Ovary (tissue), 7 donors: ENCODE measurements at regions not wholly inside any gene's neighbourhood (a gene's known extent, or its start where the extent isn't known, plus 50 kb on each side); places are given as distances from the start of the nearest gene placed in this dataset.

ENCODE experiments used
- DNase-seq, 5 donors: peaks; one replicate each; pipeline ENCODE4 v3.0.0-alpha.2; 2019 to 2020
- H3K27ac ChIP-seq, 2 donors: fragments of 200-600 bp; one replicate each; pipeline versions ENCODE4 v1.5.1 to v1.8.0; 2019 to 2022
- H3K27me3 ChIP-seq: fragments of 200-600 bp; one replicate; pipeline ENCODE4 v1.8.0; 2022
- H3K36me3 ChIP-seq: fragments of 200-600 bp; sonication (generic); one replicate; pipeline ENCODE4 v1.5.1; 2019
- H3K4me1 ChIP-seq: one replicate; pipeline ENCODE4 v1.8.1; 2013; ENCODE audit warnings: mild to moderate bottlenecking, moderate library complexity; ENCODE audit not compliant: insufficient read depth
- H3K4me3 ChIP-seq: fragments of 200-600 bp; sonication (generic); one replicate; pipeline ENCODE4 v1.5.1; 2017
- H3K9me3 ChIP-seq, 2 donors: fragments of 200-600 bp in 1 of 2; sonication (generic) in 1 of 2; one replicate each; pipeline versions ENCODE4 v1.5.1 to v1.8.1; 2013 to 2019; ENCODE audit warnings: mild to moderate bottlenecking in 1 of 2, moderate library complexity in 1 of 2
- EP300 ChIP-seq: sonication (generic); formaldehyde crosslinking; IDR thresholded peaks from one replicate; pipeline ENCODE4 v1.6.1; 2017; ENCODE audit warnings: antibody characterized with exemption
- POLR2A ChIP-seq: fragments of 450-650 bp; IDR thresholded peaks from one replicate; pipeline ENCODE4 v1.6.1; 2017; ENCODE audit warnings: antibody characterized with exemption, mild to moderate bottlenecking, moderate library complexity
- WGBS, 3 donors: extraction: QIAGEN DNeasy Blood & Tissue Kit in 1 of 3; methylation state at CpG; one replicate each; pipeline versions ENCODE4 v1.1.5 to v1.1.7; 2013 to 2017; 5-methylcytosine and 5-hydroxymethylcytosine counted together
- intact Hi-C, 4 donors: fragments of 100-400 bp; cut with DNase I; formaldehyde crosslinking; loops; one replicate each; pipeline versions ENCODE4 v1.11.0 to v1.15.1; 2022 to 2023
- TF ChIP-seq, protein P1 (sequence below), 3 donors: fragments of 450-650 bp in 2 of 3; fragments of 200-600 bp in 1 of 3; IDR thresholded peaks; one replicate each; pipeline versions ENCODE4 v1.5.1 to v1.8.0; 2016 to 2022; ENCODE audit warnings: antibody characterized with exemption in 3 of 3, mild to moderate bottlenecking in 1 of 3
- donor health status: DM: no; HTN: no; CAD: no; lungs with moderate emphysema.
- donor health status: DM: no; HTN: no; CAD: no.
- donor health status: Bipolar disorder and iron deficiency.
- donor health status: DM: no; HTN: no; CAD: no.
- donor health status: DM: yes; HTN: yes; CAD: no.

GRCh38 chr2:241944821-241945220 lies 75.3 kb downstream of the RTP5 start:
- Histone ChIP-seq H3K27ac (no peak overlapping the region), H3K4me1 (peaks cover 2% of the 10 kb centered on the region), H3K36me3 (no peaks in the 10 kb centered on the region), H3K9me3 (no peaks in the 10 kb centered on the region), H3K4me3 (no peak overlapping the region), H3K27me3 (no peaks in the 10 kb centered on the region)
- no peak for DNase-seq
- intact Hi-C loops: no loop called here
- 88 to 90% (median 88%) methylated on average over 12 of the region's 12 CpGs for WGBS, 3 donors
- TF ChIP-seq EP300 (no peak), POLR2A (no peak)
- TF ChIP-seq, protein P1, sequence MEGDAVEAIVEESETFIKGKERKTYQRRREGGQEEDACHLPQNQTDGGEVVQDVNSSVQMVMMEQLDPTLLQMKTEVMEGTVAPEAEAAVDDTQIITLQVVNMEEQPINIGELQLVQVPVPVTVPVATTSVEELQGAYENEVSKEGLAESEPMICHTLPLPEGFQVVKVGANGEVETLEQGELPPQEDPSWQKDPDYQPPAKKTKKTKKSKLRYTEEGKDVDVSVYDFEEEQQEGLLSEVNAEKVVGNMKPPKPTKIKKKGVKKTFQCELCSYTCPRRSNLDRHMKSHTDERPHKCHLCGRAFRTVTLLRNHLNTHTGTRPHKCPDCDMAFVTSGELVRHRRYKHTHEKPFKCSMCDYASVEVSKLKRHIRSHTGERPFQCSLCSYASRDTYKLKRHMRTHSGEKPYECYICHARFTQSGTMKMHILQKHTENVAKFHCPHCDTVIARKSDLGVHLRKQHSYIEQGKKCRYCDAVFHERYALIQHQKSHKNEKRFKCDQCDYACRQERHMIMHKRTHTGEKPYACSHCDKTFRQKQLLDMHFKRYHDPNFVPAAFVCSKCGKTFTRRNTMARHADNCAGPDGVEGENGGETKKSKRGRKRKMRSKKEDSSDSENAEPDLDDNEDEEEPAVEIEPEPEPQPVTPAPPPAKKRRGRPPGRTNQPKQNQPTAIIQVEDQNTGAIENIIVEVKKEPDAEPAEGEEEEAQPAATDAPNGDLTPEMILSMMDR (IDR thresholded peaks at IDR 0.05): no peak

- WGBS, 3 donors: 94 to 96% (median 95%) methylated on average over 15 of the region's 15 CpGs
- no peak for DNase-seq
- H3K9me3 ChIP-seq: no peaks in the 10 kb centered on the region
- no peak overlapping the region for H3K4me3 ChIP-seq
- no peaks in the 10 kb centered on the region for H3K27me3 ChIP-seq
- TF ChIP-seq POLR2A (no peak), EP300 (no peak)
- TF ChIP-seq, protein P1 (IDR thresholded peaks at IDR 0.05): no peak
- no peak overlapping the region for H3K27ac ChIP-seq
- intact Hi-C loops: no loop called here
- H3K4me1 ChIP-seq: peaks cover 2% of the 10 kb centered on the region
- no peaks in the 10 kb centered on the region for H3K36me3 ChIP-seq
Observed at GRCh38 chr2:241945311-241945710, 75.8 kb downstream of the RTP5 start.

DNA sequence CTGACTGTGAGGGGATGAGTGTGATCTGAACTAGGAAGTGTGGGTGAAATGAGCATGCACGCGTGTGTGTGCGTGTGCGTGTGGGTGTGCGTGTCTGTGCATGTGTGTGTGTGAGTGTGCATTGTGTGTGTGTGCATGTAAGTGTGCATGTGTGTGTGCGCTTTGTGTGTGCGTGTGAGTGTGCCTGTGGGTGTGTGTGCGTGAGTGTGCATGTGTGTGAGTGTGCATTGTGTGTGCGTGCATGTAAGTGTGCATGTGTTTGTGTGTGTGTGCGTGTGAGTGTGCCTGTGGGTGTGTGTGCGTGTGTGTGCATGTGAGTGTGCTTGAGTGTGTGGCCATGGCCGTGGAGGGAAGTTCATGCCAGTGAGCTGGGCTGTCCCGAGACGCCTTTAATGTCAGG lies 76.3 kb downstream of the RTP5 start:
- Histone ChIP-seq H3K4me3 (no peak overlapping the region), H3K36me3 (no peaks in the 10 kb centered on the region), H3K27ac (no peak overlapping the region), H3K4me1 (peaks cover 2% of the 10 kb centered on the region), H3K9me3 (no peaks in the 10 kb centered on the region), H3K27me3 (no peaks in the 10 kb centered on the region)
- no peak for DNase-seq
- WGBS, 3 donors: 89 to 97% (median 93%) methylated on average over 14 of the region's 14 CpGs
- intact Hi-C loops: no loop called here
- TF ChIP-seq POLR2A (no peak), EP300 (no peak)
- TF ChIP-seq, protein P1 (IDR thresholded peaks at IDR 0.05): no peak

GRCh38 chr2:241946306-241947003 lies 76.9 kb downstream of the RTP5 start:
- Histone ChIP-seq H3K27ac (no peak overlapping the region), H3K27me3 (no peaks in the 10 kb centered on the region), H3K9me3 (no peaks in the 10 kb centered on the region), H3K4me1 (peaks cover 5% of the 10 kb centered on the region), H3K36me3 (no peaks in the 10 kb centered on the region), H3K4me3 (no peak overlapping the region)
- TF ChIP-seq EP300 (no peak), POLR2A (no peak)
- TF ChIP-seq, protein P1 (IDR thresholded peaks at IDR 0.05): no peak
- intact Hi-C loops: no loop called here
- no peak for DNase-seq
- 67 to 92% (median 84%) methylated on average over 32 of the region's 32 CpGs for WGBS, 3 donors
